WTC11 (cell line): ENCODE measurements at regions not wholly inside any gene's neighbourhood (a gene's known extent, or its start where the extent isn't known, plus 50 kb on each side); places are given as distances from the start of the nearest gene placed in this dataset.
A peak's percentile ranks its signal among the peaks of the same experiment; 100 is the strongest.

Source experiments
- ATAC-seq: fragments of 200-7000 bp; cut with Tn5 transposase; 2 replicates; pipeline ENCODE4 v1.10.0; 2021; ENCODE audit warnings: mild to moderate bottlenecking, moderate library complexity
- CTCF ChIA-PET: fragments of 300-600 bp; sonication (Branson Sonifier 250); formaldehyde crosslinking; loops from one replicate; lab custom pipeline; 2021; ENCODE audit warnings: antibody characterized with exemption; lab: Charles Lee
- POLR2A ChIA-PET: fragments of 350-600 bp; sonication (Branson Sonifier 250); formaldehyde crosslinking; loops from one replicate; lab custom pipeline; 2021; ENCODE audit warnings: antibody characterized with exemption; lab: Charles Lee
- DNase-seq: peaks from one replicate; pipeline ENCODE4 v3.0.0; 2021; ENCODE audit warnings: low spot score
- H3K27ac Mint-ChIP-seq: 2 replicates; pipeline ENCODE4 v1.8.0; 2021; ENCODE audit warnings: mixed read lengths
- H3K27me3 Mint-ChIP-seq: 2 replicates; pipeline ENCODE4 v1.8.0; 2021; ENCODE audit warnings: low read depth, mild to moderate bottlenecking, moderate library complexity, mixed read lengths
- H3K36me3 Mint-ChIP-seq: 2 replicates; pipeline ENCODE4 v1.8.0; 2021; ENCODE audit warnings: mixed read lengths
- H3K4me1 Mint-ChIP-seq: 2 replicates; pipeline ENCODE4 v1.8.0; 2022; ENCODE audit warnings: mixed read lengths
- H3K4me3 Mint-ChIP-seq: 2 replicates; pipeline ENCODE4 v1.8.0; 2021; ENCODE audit warnings: mild to moderate bottlenecking, moderate library complexity, mixed read lengths
- H3K9me3 Mint-ChIP-seq: 2 replicates; pipeline ENCODE4 v1.8.0; 2021; ENCODE audit warnings: mixed read lengths
- HMGA2 ChIP-seq: fragments of 250-450 bp; sonication (Bioruptor Pico); IDR thresholded peaks from 2 replicates; pipeline ENCODE4 v1.4.0; 2021; ENCODE audit warnings: mild to moderate bottlenecking, moderate library complexity
- NFE2L1 ChIP-seq: sonication (generic); formaldehyde crosslinking; IDR thresholded peaks from 2 replicates; pipeline ENCODE4 v1.8.1; 2023; ENCODE audit warnings: missing genetic modification reagents
- OVOL2 ChIP-seq: fragments of 250-450 bp; sonication (Bioruptor Pico); IDR thresholded peaks from 2 replicates; pipeline ENCODE4 v1.9.0; 2021; ENCODE audit warnings: mild to moderate bottlenecking, borderline replicate concordance
- SMAD3 ChIP-seq: sonication (generic); formaldehyde crosslinking; IDR thresholded peaks from 2 replicates; pipeline ENCODE4 v1.8.0; 2022; ENCODE audit warnings: missing genetic modification reagents, mild to moderate bottlenecking, borderline replicate concordance
- TEAD1 ChIP-seq: sonication (generic); formaldehyde crosslinking; IDR thresholded peaks from 2 replicates; pipeline ENCODE4 v1.8.0; 2022; ENCODE audit warnings: mild to moderate bottlenecking, missing genetic modification reagents
- ZNF317 ChIP-seq: sonication (generic); formaldehyde crosslinking; IDR thresholded peaks from 2 replicates; pipeline ENCODE4 v1.8.1; 2023; ENCODE audit warnings: low read depth, mild to moderate bottlenecking, moderate library complexity, missing genetic modification reagents, borderline replicate concordance
- ZNF396 ChIP-seq: fragments of 250-450 bp; sonication (Bioruptor Pico); IDR thresholded peaks from 2 replicates; pipeline ENCODE4 v1.8.0; 2021; ENCODE audit warnings: mild to moderate bottlenecking, moderate library complexity, borderline replicate concordance
- TF ChIP-seq, protein P1 (sequence below): sonication (generic); formaldehyde crosslinking; IDR thresholded peaks from 2 replicates; pipeline ENCODE4 v1.8.0; 2022; ENCODE audit warnings: mild to moderate bottlenecking, missing genetic modification reagents
- TF ChIP-seq, protein P2 (sequence below): fragments of 250-450 bp; sonication (Bioruptor Pico); IDR thresholded peaks from 2 replicates; pipeline ENCODE4 v1.8.0; 2021; ENCODE audit warnings: mild to moderate bottlenecking
- TF ChIP-seq, protein P3 (sequence below): sonication (generic); formaldehyde crosslinking; IDR thresholded peaks from 2 replicates; pipeline ENCODE4 v1.8.1; 2022; ENCODE audit warnings: mild to moderate bottlenecking, moderate library complexity, missing genetic modification reagents
- TF ChIP-seq, protein P4 (sequence below): sonication (generic); formaldehyde crosslinking; IDR thresholded peaks from 2 replicates; pipeline ENCODE4 v1.8.0; 2022; ENCODE audit warnings: missing genetic modification reagents
- TF ChIP-seq, protein P5 (sequence below): sonication (generic); formaldehyde crosslinking; IDR thresholded peaks from 2 replicates; pipeline ENCODE4 v1.8.0; 2023; ENCODE audit warnings: missing genetic modification reagents, mild to moderate bottlenecking, borderline replicate concordance

DNA sequence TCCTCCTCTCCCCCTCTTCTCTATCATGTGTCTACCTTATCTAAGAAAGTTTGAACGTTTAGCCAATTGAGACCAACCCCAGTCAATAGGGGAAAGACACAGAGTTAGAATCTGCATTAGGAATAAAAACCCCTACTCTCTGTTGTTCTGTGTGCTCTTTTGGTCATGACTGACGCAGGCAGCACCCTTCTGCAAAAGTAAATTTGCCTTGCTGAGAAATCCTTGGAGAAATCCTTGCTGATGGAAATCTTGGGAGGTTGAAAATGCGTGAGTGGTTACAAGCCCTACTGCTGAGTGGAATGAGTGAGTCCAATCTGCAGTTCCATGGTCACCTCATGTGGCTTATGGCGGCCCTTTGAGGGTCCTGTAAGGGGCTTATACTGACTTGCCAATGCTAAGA, 145.2 kb downstream of the AASDHPPT start (continued):
- TF ChIP-seq OVOL2 (CRISPR knock-in tag) (no peak), NFE2L1 (CRISPR knock-in tag) (no peak), TEAD1 (no peak), HMGA2 (no peak), SMAD3 (CRISPR knock-in tag) (no peak)
- TF ChIP-seq, protein P1, sequence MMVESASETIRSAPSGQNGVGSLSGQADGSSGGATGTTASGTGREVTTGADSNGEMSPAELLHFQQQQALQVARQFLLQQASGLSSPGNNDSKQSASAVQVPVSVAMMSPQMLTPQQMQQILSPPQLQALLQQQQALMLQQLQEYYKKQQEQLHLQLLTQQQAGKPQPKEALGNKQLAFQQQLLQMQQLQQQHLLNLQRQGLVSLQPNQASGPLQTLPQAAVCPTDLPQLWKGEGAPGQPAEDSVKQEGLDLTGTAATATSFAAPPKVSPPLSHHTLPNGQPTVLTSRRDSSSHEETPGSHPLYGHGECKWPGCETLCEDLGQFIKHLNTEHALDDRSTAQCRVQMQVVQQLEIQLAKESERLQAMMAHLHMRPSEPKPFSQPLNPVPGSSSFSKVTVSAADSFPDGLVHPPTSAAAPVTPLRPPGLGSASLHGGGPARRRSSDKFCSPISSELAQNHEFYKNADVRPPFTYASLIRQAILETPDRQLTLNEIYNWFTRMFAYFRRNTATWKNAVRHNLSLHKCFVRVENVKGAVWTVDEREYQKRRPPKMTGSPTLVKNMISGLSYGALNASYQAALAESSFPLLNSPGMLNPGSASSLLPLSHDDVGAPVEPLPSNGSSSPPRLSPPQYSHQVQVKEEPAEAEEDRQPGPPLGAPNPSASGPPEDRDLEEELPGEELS (CRISPR knock-in tag), result no peak
- TF ChIP-seq, protein P2, sequence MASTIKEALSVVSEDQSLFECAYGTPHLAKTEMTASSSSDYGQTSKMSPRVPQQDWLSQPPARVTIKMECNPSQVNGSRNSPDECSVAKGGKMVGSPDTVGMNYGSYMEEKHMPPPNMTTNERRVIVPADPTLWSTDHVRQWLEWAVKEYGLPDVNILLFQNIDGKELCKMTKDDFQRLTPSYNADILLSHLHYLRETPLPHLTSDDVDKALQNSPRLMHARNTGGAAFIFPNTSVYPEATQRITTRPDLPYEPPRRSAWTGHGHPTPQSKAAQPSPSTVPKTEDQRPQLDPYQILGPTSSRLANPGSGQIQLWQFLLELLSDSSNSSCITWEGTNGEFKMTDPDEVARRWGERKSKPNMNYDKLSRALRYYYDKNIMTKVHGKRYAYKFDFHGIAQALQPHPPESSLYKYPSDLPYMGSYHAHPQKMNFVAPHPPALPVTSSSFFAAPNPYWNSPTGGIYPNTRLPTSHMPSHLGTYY, result no peak
- TF ChIP-seq, protein P3, sequence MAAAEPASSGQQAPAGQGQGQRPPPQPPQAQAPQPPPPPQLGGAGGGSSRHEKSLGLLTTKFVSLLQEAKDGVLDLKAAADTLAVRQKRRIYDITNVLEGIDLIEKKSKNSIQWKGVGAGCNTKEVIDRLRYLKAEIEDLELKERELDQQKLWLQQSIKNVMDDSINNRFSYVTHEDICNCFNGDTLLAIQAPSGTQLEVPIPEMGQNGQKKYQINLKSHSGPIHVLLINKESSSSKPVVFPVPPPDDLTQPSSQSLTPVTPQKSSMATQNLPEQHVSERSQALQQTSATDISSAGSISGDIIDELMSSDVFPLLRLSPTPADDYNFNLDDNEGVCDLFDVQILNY, result no peak

DNA sequence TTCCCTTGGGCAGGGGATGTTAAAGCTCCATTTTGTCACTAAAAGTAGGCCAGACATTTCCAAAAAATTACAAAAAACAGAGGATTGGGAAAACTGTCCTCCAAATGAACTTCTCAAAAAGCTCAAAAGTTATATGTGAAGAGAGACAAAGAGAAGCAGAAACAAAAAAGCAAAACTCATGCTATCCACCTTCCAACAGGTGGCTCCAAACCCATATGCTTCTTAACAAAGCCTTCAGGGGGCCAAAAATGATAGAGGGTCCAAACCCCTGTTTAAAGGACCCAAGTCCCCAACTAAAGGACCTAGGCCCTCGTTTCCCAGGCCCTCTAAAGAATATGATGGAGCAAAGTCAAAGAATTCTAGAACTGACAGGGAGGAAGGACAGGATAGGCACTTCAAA, 146.7 kb downstream of the AASDHPPT start:
- Mint-ChIP-seq H3K27me3 (no peaks in the 10 kb centered on the region; the same call in 1 of the 2 replicates), H3K4me1 (no peaks in the 10 kb centered on the region), H3K9me3 (peaks cover 54% of the 10 kb centered on the region), H3K27ac (no peak overlapping the region), H3K4me3 (no peak overlapping the region), H3K36me3 (peaks cover 20% of the 10 kb centered on the region)
- CTCF ChIA-PET, result interaction anchor here (0.7 to 1.0 kb wide), 3 partner anchors 20 to 329 kb away, joined by 3 read pairs; no protein-coding TSS in a partner anchor
- POLR2A ChIA-PET, result no interaction called here
- ATAC-seq, result peak; percentile 55
- DNase-seq, result no peak
- no peak for TF ChIP-seq ZNF317 (CRISPR knock-in tag)
- TF ChIP-seq, protein P4, sequence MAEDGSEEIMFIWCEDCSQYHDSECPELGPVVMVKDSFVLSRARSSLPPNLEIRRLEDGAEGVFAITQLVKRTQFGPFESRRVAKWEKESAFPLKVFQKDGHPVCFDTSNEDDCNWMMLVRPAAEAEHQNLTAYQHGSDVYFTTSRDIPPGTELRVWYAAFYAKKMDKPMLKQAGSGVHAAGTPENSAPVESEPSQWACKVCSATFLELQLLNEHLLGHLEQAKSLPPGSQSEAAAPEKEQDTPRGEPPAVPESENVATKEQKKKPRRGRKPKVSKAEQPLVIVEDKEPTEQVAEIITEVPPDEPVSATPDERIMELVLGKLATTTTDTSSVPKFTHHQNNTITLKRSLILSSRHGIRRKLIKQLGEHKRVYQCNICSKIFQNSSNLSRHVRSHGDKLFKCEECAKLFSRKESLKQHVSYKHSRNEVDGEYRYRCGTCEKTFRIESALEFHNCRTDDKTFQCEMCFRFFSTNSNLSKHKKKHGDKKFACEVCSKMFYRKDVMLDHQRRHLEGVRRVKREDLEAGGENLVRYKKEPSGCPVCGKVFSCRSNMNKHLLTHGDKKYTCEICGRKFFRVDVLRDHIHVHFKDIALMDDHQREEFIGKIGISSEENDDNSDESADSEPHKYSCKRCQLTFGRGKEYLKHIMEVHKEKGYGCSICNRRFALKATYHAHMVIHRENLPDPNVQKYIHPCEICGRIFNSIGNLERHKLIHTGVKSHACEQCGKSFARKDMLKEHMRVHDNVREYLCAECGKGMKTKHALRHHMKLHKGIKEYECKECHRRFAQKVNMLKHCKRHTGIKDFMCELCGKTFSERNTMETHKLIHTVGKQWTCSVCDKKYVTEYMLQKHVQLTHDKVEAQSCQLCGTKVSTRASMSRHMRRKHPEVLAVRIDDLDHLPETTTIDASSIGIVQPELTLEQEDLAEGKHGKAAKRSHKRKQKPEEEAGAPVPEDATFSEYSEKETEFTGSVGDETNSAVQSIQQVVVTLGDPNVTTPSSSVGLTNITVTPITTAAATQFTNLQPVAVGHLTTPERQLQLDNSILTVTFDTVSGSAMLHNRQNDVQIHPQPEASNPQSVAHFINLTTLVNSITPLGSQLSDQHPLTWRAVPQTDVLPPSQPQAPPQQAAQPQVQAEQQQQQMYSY (CRISPR knock-in tag), result no peak

DNA sequence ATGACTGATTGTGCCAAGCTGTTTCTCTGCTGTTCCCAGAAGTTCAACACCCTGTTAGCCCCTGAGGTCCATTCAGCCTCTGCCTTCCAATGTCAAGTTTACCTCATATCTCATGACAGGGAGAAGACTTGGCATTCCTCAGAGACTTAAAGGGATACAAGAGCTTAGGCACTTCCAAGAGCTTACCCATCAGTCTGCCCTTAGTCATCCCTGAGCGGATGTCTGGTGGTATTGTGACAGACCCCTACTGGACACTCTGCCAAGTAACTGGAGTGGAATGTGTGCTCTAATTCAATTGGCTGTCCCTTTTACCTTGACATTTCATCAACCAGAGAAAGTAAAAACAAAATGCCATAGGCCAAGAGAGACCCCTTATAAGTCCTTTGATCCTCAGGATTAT, 151.5 kb downstream of the AASDHPPT start:
- no peak for DNase-seq
- POLR2A ChIA-PET, result no interaction called here
- Mint-ChIP-seq H3K27ac (no peak overlapping the region), H3K27me3 (no peaks in the 10 kb centered on the region), H3K36me3 (peaks cover 14% of the 10 kb centered on the region), H3K4me3 (no peak overlapping the region), H3K9me3 (peaks cover 40% of the 10 kb centered on the region), H3K4me1 (no peaks in the 10 kb centered on the region)
- no peak for TF ChIP-seq ZNF396
- TF ChIP-seq, protein P5, sequence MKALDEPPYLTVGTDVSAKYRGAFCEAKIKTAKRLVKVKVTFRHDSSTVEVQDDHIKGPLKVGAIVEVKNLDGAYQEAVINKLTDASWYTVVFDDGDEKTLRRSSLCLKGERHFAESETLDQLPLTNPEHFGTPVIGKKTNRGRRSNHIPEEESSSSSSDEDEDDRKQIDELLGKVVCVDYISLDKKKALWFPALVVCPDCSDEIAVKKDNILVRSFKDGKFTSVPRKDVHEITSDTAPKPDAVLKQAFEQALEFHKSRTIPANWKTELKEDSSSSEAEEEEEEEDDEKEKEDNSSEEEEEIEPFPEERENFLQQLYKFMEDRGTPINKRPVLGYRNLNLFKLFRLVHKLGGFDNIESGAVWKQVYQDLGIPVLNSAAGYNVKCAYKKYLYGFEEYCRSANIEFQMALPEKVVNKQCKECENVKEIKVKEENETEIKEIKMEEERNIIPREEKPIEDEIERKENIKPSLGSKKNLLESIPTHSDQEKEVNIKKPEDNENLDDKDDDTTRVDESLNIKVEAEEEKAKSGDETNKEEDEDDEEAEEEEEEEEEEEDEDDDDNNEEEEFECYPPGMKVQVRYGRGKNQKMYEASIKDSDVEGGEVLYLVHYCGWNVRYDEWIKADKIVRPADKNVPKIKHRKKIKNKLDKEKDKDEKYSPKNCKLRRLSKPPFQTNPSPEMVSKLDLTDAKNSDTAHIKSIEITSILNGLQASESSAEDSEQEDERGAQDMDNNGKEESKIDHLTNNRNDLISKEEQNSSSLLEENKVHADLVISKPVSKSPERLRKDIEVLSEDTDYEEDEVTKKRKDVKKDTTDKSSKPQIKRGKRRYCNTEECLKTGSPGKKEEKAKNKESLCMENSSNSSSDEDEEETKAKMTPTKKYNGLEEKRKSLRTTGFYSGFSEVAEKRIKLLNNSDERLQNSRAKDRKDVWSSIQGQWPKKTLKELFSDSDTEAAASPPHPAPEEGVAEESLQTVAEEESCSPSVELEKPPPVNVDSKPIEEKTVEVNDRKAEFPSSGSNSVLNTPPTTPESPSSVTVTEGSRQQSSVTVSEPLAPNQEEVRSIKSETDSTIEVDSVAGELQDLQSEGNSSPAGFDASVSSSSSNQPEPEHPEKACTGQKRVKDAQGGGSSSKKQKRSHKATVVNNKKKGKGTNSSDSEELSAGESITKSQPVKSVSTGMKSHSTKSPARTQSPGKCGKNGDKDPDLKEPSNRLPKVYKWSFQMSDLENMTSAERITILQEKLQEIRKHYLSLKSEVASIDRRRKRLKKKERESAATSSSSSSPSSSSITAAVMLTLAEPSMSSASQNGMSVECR (CRISPR knock-in tag), result no peak
- ATAC-seq, result no peak
- CTCF ChIA-PET, result no interaction called here
